HepG2 (cell line): ENCODE measurements at regions not wholly inside any gene's neighbourhood (a gene's known extent, or its start where the extent isn't known, plus 50 kb on each side); places are given as distances from the start of the nearest gene placed in this dataset.

Experiments
- ATAC-seq: fragments of 200-7000 bp; cut with Tn5 transposase; 3 replicates; pipeline ENCODE4 v1.9.1; 2020; ENCODE audit warnings: mild to moderate bottlenecking, moderate library complexity
- BruUV-seq: library from RNA; stranded (reverse); fragments of 400-500 nt; replicated peaks from 2 replicates; lab custom pipeline; 2021; lab: Mats Ljungman, UMichigan
- CTCF ChIA-PET: fragments of 300-600 bp; formaldehyde crosslinking; extraction: SDS; loops from one replicate; lab custom pipeline; 2021; ENCODE audit warnings: low total read pairs, inconsistent platforms, low intra/inter-chr PET ratio; lab: Yijun Ruan, JAX
- POLR2A ChIA-PET: fragments of 350-600 bp; sonication (Branson Sonifier 250); formaldehyde crosslinking; loops from one replicate; lab custom pipeline; 2020; ENCODE audit warnings: antibody characterized with exemption, inconsistent platforms; lab: Yijun Ruan, JAX
- DNase-seq: peaks from one replicate; pipeline ENCODE4 v3.0.0-alpha.2; 2015; ENCODE audit warnings: low spot score
- FAIRE-seq: peaks from 3 replicates; lab custom pipeline; 2011; peaks lifted over from hg19 to GRCh38; lab: Jason Lieb, UNC
- H2AFZ ChIP-seq: one replicate; pipeline ENCODE4 v1.6.1; 2011; ENCODE audit warnings: low read length, inconsistent platforms
- H3K27ac ChIP-seq: fragments of 300-600 bp; 3 replicates; pipeline ENCODE4 v1.8.0; 2011; ENCODE audit warnings: mixed run types, mild to moderate bottlenecking, mixed read lengths, low read length, inconsistent platforms; ENCODE audit not compliant: insufficient read depth; ENCODE audit errors: extremely low read length
- H3K27me3 ChIP-seq, 2 experiments: fragments of 200-600 bp in 1 of 2; 2 replicates in 1 of 2; 3 replicates in 1 of 2; pipeline versions ENCODE4 v1.6.0 to v1.8.0; 2011; ENCODE audit warnings: low read length in 2 of 2, mild to moderate bottlenecking in 2 of 2, moderate library complexity in 2 of 2, inconsistent platforms in 1 of 2; ENCODE audit not compliant: insufficient read depth in 2 of 2, control insufficient read depth in 1 of 2
- H3K36me3 ChIP-seq, 2 experiments: fragments of 200-600 bp in 1 of 2; replicated peaks in 1 of 2; 2 replicates in 1 of 2; 3 replicates in 1 of 2; pipeline versions ENCODE4 v1.5.1 to v1.8.0; 2011; ENCODE audit warnings: low read length in 2 of 2, inconsistent platforms in 1 of 2; ENCODE audit not compliant: insufficient read depth in 2 of 2, control insufficient read depth in 1 of 2
- H3K4me1 ChIP-seq: 2 replicates; pipeline ENCODE4 v1.5.1; 2012; ENCODE audit warnings: low read length, inconsistent platforms; ENCODE audit not compliant: insufficient read depth
- H3K4me2 ChIP-seq: 2 replicates; pipeline ENCODE4 v1.6.0; 2011; ENCODE audit warnings: low read depth, low read length, inconsistent platforms
- H3K4me3 ChIP-seq, 3 experiments: fragments of 200-600 bp in 1 of 3; sonication (generic), shearing (Covaris generic) in 1 of 3; replicated peaks in 1 of 3; 2 replicates each; pipeline ENCODE4 v1.5.1; 2011 to 2016; ENCODE audit warnings: low read length in 3 of 3, inconsistent platforms in 2 of 3, low read depth in 2 of 3, mild to moderate bottlenecking in 2 of 3, control low read depth in 1 of 3, mixed read lengths in 1 of 3; ENCODE audit not compliant: insufficient read depth in 1 of 3
- H3K79me2 ChIP-seq: one replicate; pipeline ENCODE4 v1.6.1; 2011; ENCODE audit warnings: low read length, inconsistent platforms; ENCODE audit not compliant: insufficient read depth
- H3K9ac ChIP-seq: 2 replicates; pipeline ENCODE4 v1.6.0; 2011; ENCODE audit warnings: mild to moderate bottlenecking, low read depth, low read length, inconsistent platforms; ENCODE audit not compliant: insufficient read depth
- H3K9me3 ChIP-seq: 2 replicates; pipeline ENCODE4 v1.5.1; 2012; ENCODE audit warnings: mild to moderate bottlenecking, low read length
- H4K20me1 ChIP-seq: 2 replicates; pipeline ENCODE4 v1.6.0; 2011; ENCODE audit warnings: inconsistent platforms, mild to moderate bottlenecking, low read length, moderate library complexity; ENCODE audit not compliant: insufficient read depth
- AKNA ChIP-seq: sonication (generic); formaldehyde crosslinking; IDR thresholded peaks from 2 replicates; pipeline ENCODE4 v1.4.0; 2020; ENCODE audit warnings: missing genetic modification reagents, borderline replicate concordance
- E2F5 ChIP-seq: sonication (generic); formaldehyde crosslinking; conservative IDR thresholded peaks from 2 replicates; pipeline ENCODE4 v1.4.0; 2020; ENCODE audit warnings: missing genetic modification reagents
- GFI1 ChIP-seq: sonication (generic); formaldehyde crosslinking; IDR thresholded peaks from 2 replicates; pipeline ENCODE4 v1.5.0; 2020; ENCODE audit warnings: missing genetic modification reagents, mild to moderate bottlenecking, borderline replicate concordance
- HHEX ChIP-seq: IDR thresholded peaks from 2 replicates; pipeline ENCODE4 v1.6.1; 2016; ENCODE audit warnings: control low read depth
- IKZF4 ChIP-seq: sonication (generic); formaldehyde crosslinking; IDR thresholded peaks from 2 replicates; pipeline ENCODE4 v1.5.1; 2020; ENCODE audit warnings: borderline replicate concordance, mild to moderate bottlenecking, low read depth, missing genetic modification reagents; ENCODE audit errors: not compliant biosample characterization
- IRF2 ChIP-seq: IDR thresholded peaks from 2 replicates; pipeline ENCODE4 v1.6.1; 2018; ENCODE audit warnings: missing genetic modification reagents, missing compliant biosample characterization
- POGZ ChIP-seq: sonication (generic); formaldehyde crosslinking; IDR thresholded peaks from 2 replicates; pipeline ENCODE4 v1.4.0; 2020; ENCODE audit warnings: mild to moderate bottlenecking, missing genetic modification reagents
- REL ChIP-seq: sonication (generic); formaldehyde crosslinking; conservative IDR thresholded peaks from 2 replicates; pipeline ENCODE4 v1.8.0; 2022; ENCODE audit warnings: mild to moderate bottlenecking, missing genetic modification reagents, moderate library complexity
- SMAD1 ChIP-seq: sonication (generic); formaldehyde crosslinking; IDR thresholded peaks from 2 replicates; pipeline ENCODE4 v1.4.0; 2020; ENCODE audit warnings: missing genetic modification reagents, low read depth, mild to moderate bottlenecking, borderline replicate concordance
- ZNF20 ChIP-seq: sonication (generic); formaldehyde crosslinking; IDR thresholded peaks from 2 replicates; pipeline ENCODE4 v1.4.0; 2020; ENCODE audit warnings: mild to moderate bottlenecking, moderate library complexity, missing genetic modification reagents
- ZNF329 ChIP-seq: sonication (generic); formaldehyde crosslinking; IDR thresholded peaks from 2 replicates; pipeline ENCODE4 v1.9.0; 2021; ENCODE audit warnings: low read depth, mild to moderate bottlenecking, missing genetic modification reagents
- ZNF572 ChIP-seq: sonication (generic); formaldehyde crosslinking; IDR thresholded peaks from 2 replicates; pipeline ENCODE4 v1.5.1; 2020; ENCODE audit warnings: mild to moderate bottlenecking, missing genetic modification reagents
- ZSCAN22 ChIP-seq: sonication (generic); formaldehyde crosslinking; IDR thresholded peaks from 2 replicates; pipeline ENCODE4 v1.4.0; 2020; ENCODE audit warnings: mild to moderate bottlenecking, missing genetic modification reagents
- WGBS: methylation state at CpG from one replicate; pipeline ENCODE4 v1.1.6; 2017; ENCODE audit warnings: low lambda C conversion rate; 5-methylcytosine and 5-hydroxymethylcytosine counted together
- in situ Hi-C: cut with HindIII; loops from 2 replicates; pipeline ENCODE4 v1.10.0; 2017; ENCODE audit warnings: low pct_unique_long_range_greater_than_20kb; ENCODE audit not compliant: extremely low pct_ligation_motif_present
- intact Hi-C: fragments of 100-400 bp; cut with micrococcal nuclease; formaldehyde crosslinking; loops from one replicate; pipeline ENCODE4 v1.10.0; 2022; ENCODE audit not compliant: unreplicated experiment

GRCh38 chr2:239773228-239774141 is 251.7 kb downstream of the NDUFA10 start:
- WGBS, result 12% methylated on average over 14 of the region's 15 CpGs
- intact Hi-C loops, result no loop called here
- in situ Hi-C loops, result no loop called here

More at GRCh38 chr2:239773228-239774141, 251.7 kb downstream of the NDUFA10 start:
- Histone ChIP-seq H3K4me1 (no peaks in the 10 kb centered on the region), H3K4me2 (no peak overlapping the region), H4K20me1 (no peaks in the 10 kb centered on the region), H2AFZ (no peak overlapping the region), H3K27ac (no peak overlapping the region), H3K27me3 (peaks cover 13 to 81% of the 10 kb centered on the region in 2 experiments; a peak in 4 of 5 replicates), H3K36me3 (no peaks in the 10 kb centered on the region), H3K9ac (no peak overlapping the region), H3K4me3 (no peak overlapping the region), H3K9me3 (peaks cover 8% of the 10 kb centered on the region), H3K79me2 (no peaks in the 10 kb centered on the region)
- POLR2A ChIA-PET, result no interaction called here
- FAIRE-seq (no peak), ATAC-seq (no peak), DNase-seq (no peak)
- BruUV-seq, result no TSS peak
- TF ChIP-seq ZNF572 (CRISPR knock-in tag), result no peak
- TF ChIP-seq SMAD1 (CRISPR knock-in tag), result no peak
- TF ChIP-seq E2F5 (CRISPR knock-in tag), result no peak
- no peak for TF ChIP-seq HHEX
- no peak for TF ChIP-seq GFI1 (CRISPR knock-in tag)
- no peak for TF ChIP-seq AKNA (CRISPR knock-in tag)
- TF ChIP-seq ZNF329 (CRISPR knock-in tag), result no peak
- no peak for TF ChIP-seq POGZ (CRISPR knock-in tag)
- no peak for TF ChIP-seq IRF2 (CRISPR knock-in tag)
- TF ChIP-seq ZSCAN22 (CRISPR knock-in tag), result no peak
- TF ChIP-seq ZNF20, result no peak
- no peak for TF ChIP-seq REL
- no peak for TF ChIP-seq IKZF4 (CRISPR knock-in tag)
- CTCF ChIA-PET, result no interaction called here
